GM12874 (cell line): ENCODE measurements at regions not wholly inside any gene's neighbourhood (a gene's known extent, or its start where the extent isn't known, plus 50 kb on each side); places are given as distances from the start of the nearest gene placed in this dataset.

Experiments
- TF ChIP-seq, protein P1 (sequence below): IDR thresholded peaks from 2 replicates; pipeline ENCODE4 v1.5.1; 2011; ENCODE audit warnings: low read depth, mild to moderate bottlenecking, control low read depth, low read length, moderate library complexity; ENCODE audit not compliant: insufficient read depth

DNA sequence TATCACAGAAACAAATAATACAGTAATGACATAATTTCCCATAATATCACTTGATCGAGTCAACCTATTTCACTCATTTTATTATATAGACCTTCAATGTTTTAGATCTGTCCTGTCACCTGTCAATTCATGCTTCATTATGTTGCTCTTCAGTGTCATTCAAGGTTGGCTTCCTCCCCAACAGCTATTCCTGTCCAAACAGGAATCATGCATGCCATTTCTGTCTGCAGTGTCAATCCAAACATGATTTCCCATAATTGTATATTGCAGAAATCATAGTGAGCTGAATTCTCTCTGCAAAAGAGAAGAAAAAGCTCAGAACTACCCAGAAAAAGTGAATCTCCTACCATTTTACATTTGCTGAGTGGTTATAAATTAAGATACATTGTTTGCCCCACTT, 628.6 kb downstream of the NR4A2 start:
- TF ChIP-seq, protein P1, sequence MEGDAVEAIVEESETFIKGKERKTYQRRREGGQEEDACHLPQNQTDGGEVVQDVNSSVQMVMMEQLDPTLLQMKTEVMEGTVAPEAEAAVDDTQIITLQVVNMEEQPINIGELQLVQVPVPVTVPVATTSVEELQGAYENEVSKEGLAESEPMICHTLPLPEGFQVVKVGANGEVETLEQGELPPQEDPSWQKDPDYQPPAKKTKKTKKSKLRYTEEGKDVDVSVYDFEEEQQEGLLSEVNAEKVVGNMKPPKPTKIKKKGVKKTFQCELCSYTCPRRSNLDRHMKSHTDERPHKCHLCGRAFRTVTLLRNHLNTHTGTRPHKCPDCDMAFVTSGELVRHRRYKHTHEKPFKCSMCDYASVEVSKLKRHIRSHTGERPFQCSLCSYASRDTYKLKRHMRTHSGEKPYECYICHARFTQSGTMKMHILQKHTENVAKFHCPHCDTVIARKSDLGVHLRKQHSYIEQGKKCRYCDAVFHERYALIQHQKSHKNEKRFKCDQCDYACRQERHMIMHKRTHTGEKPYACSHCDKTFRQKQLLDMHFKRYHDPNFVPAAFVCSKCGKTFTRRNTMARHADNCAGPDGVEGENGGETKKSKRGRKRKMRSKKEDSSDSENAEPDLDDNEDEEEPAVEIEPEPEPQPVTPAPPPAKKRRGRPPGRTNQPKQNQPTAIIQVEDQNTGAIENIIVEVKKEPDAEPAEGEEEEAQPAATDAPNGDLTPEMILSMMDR, result no peak

DNA sequence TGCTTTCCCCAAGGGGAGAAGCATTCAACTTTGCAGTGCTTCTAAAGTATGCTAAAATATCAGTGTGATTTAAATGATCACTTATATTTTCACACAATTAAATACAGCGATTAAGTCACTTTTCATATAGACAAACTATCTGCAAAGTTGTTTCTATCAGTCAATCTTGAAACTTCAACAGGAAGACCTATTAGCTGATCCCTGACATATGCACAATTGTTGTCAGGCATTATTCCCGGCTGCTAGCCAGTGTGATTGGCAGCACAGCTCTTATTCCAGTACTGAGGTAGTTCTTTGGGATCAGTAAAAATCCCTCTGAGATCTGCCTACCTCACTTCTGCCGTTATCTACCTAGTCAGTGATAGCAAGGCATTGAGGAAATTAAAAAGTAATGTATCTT, 629.5 kb downstream of the NR4A2 start:
- TF ChIP-seq, protein P1, result no peak

DNA sequence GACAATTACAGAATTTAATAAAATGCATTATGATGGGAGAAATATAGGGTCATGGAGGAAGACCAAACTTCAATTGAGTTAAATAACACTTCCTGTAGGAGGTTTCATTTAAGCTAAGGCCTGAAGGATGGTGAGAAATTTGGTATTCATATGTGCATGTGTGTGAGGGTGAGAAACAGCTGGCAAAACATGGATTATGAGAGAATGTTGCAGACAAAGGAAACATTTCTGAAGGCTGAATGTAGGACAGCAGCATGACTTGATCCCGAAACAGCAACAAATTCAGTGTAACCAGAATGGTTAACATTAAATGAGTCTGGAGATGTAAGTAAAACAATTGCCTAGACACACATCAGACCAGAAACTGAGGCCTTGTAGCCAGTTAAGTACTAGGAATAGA, 630.8 kb downstream of the NR4A2 start:
- TF ChIP-seq, protein P1, result no peak

DNA sequence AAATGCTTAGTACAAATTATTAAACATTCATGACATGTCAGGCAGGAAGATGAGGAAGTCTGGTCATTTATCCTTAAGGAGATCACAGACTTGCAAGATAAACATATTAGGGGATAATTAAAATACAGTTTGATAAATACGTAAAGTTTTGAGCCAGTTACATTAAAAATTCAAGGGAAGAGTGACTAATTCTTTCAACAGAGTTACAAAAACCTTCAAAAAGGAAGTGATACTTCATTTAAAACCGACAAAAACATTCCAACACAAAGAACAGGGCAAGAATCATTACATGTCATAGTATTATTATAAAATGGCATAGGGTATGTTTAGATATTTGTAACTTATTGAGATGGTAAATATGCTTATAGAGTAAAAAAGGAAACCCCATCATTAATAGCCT, 636.0 kb downstream of the NR4A2 start:
- TF ChIP-seq, protein P1, result no peak

DNA sequence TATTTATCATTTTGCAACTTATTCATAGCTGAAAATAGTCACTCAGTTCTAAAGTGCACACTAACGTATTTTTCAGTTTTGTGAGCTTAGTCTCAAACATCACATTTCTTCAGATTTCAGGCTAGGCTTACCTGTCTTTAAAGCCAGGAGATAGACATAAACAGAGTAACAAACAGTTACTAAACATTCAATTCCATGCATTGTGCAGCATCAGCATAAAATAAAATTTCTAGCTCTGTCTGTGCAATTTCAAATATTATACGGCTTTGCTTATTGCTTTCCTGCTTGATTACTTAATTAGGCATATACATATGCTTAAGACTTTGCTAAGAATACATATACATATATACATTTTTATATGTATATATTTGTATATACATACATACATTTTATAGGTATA, 637.0 kb downstream of the NR4A2 start:
- TF ChIP-seq, protein P1, result no peak

DNA sequence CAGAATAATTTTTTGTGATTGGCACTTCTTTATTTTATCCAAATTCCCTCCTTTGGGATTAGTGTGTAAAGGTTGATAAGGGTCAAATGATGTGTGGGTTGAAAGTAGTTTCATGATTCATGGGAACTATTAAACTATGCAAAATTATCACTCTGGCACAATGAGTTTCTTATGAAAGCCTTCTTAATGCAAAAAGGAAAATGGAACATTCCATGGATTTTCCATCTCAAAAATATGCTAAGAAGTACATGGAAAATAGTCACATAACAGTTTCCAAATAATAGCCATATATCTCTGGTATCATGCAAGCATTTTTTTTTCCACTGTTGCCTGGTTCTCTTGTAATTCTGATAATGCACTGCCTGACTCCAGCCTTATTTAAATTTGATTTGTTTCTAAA, 639.7 kb downstream of the NR4A2 start:
- TF ChIP-seq, protein P1, result no peak

DNA sequence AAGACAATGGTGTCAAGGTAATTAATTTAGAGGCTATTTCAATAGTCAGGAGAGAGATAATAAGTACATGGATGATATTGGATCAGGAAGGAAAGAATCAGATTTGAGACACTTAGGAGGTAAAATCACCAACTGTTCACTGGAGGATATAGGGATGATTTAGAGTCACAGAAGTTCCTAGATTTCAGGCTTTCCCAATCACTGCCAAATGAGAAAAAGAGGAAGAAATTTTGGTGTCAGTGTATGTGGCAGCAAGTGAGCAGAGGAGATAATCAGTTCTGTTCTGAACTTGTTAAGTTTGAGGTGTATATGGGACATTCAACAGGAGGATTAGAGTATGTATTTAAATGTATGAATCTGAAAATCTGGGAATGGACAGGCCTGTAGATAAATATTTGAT, 640.4 kb downstream of the NR4A2 start:
- TF ChIP-seq, protein P1, result no peak

DNA sequence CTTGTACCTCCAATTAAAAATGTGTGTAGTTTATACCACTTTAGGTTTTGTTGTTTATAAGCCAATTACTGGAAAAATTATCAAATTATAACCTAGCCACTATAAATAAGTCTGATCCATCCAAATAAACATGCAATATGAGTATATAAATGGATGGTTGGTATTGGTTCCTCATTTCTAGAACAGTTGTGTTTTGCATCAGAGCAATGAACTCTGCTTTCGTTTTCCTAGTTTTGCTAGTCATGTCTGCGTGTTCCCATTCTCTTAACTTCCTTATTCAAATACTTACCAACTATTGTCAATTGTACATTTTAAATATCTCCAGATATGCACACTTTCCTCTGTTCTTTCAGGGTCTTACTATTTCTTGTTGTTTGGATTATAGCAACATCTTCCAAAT, 641.7 kb downstream of the NR4A2 start:
- TF ChIP-seq, protein P1, result no peak
